ENCODE measurements at regions not wholly inside any gene's neighbourhood (a gene's known extent, or its start where the extent isn't known, plus 50 kb on each side); places are given as distances from the start of the nearest gene placed in this dataset.
"Not testable (repeated sequence)": the region's sequence is repeated elsewhere in the genome, so short reads cannot be mapped to it uniquely, and the experiment has no call there.

GRCh38 chr11:16605389-16605893 is 133.0 kb upstream of the C11orf58 start:
- no peak for DNase-seq

- DNase-seq: peak; percentile 27
Measured at GRCh38 chr11:16604794-16605388, 133.6 kb upstream of the C11orf58 start.

- peak; percentile 14 for DNase-seq
Measured at GRCh38 chr11:16603890-16604793, 134.3 kb upstream of the C11orf58 start.

GRCh38 chr11:16603245-16603644 is 135.2 kb upstream of the C11orf58 start:
- no peak for DNase-seq

GRCh38 chr11:16598906-16599305 is 139.5 kb upstream of the C11orf58 start:
- no peak for DNase-seq

- no peak for DNase-seq
Measured at GRCh38 chr11:16598032-16598431, 140.4 kb upstream of the C11orf58 start.

- no peak for DNase-seq
Measured at GRCh38 chr11:16596231-16596630, 142.2 kb upstream of the C11orf58 start.

- DNase-seq: no peak
Measured at GRCh38 chr11:16591157-16591556, 147.3 kb upstream of the C11orf58 start.

- DNase-seq: no peak
Measured at GRCh38 chr11:16587670-16588069, 150.8 kb upstream of the C11orf58 start.

GRCh38 chr11:16584569-16584968 is 153.9 kb upstream of the C11orf58 start:
- DNase-seq: no peak

- DNase-seq: not testable (repeated sequence)
Measured at GRCh38 chr11:16581078-16581477, 157.4 kb upstream of the C11orf58 start.

- DNase-seq: no peak
Measured at GRCh38 chr11:16577490-16577889, 161.0 kb upstream of the C11orf58 start.

- not testable (repeated sequence) for DNase-seq
Measured at GRCh38 chr11:16574889-16575288, 163.6 kb upstream of the C11orf58 start.

- DNase-seq: no peak
Measured at GRCh38 chr11:16572945-16573344, 165.5 kb upstream of the C11orf58 start.

- DNase-seq: no peak
Measured at GRCh38 chr11:16561150-16561549, 177.3 kb upstream of the C11orf58 start.

- DNase-seq: no peak
Measured at GRCh38 chr11:16558494-16558893, 180.0 kb upstream of the C11orf58 start.

GRCh38 chr11:16555956-16556355 is 182.5 kb upstream of the C11orf58 start:
- no peak for DNase-seq

- DNase-seq: no peak
Measured at GRCh38 chr11:16554361-16554760, 184.1 kb upstream of the C11orf58 start.

GRCh38 chr11:16547879-16548278 is 190.6 kb upstream of the C11orf58 start:
- no peak for DNase-seq

GRCh38 chr11:16543642-16544041 is 187.3 kb upstream of the SOX6 start:
- no peak for DNase-seq

- DNase-seq: no peak
Measured at GRCh38 chr11:16542353-16542752, 186.0 kb upstream of the SOX6 start.

- no peak for DNase-seq
Measured at GRCh38 chr11:16536513-16536912, 180.2 kb upstream of the SOX6 start.

- no peak for DNase-seq
Measured at GRCh38 chr11:16528639-16529038, 172.3 kb upstream of the SOX6 start.
